ENCODE measurements at regions not wholly inside any gene's neighbourhood (a gene's known extent, or its start where the extent isn't known, plus 50 kb on each side); places are given as distances from the start of the nearest gene placed in this dataset.

- TF ChIP-seq CTCF (IDR thresholded peaks at IDR 0.05) (no peak), POLR2A (IDR thresholded peaks at IDR 0.05) (no peak), POLR2AphosphoS5 (IDR thresholded peaks at IDR 0.05) (no peak)
Observed at GRCh38 chr1:184146202-184146601, 94.7 kb downstream of the TSEN15 start.

Data from prostate gland (tissue), 2 donors.